GM12892 (cell line): ENCODE measurements at regions not wholly inside any gene's neighbourhood (a gene's known extent, or its start where the extent isn't known, plus 50 kb on each side); places are given as distances from the start of the nearest gene placed in this dataset.

Source experiments
- POLR2A ChIP-seq: IDR thresholded peaks from 2 replicates; pipeline ENCODE4 v1.6.1; 2011; ENCODE audit warnings: low read depth, low read length, control low read depth
- POLR2AphosphoS5 ChIP-seq: IDR thresholded peaks from 2 replicates; pipeline ENCODE4 v1.6.1; 2011; ENCODE audit warnings: low read depth, low read length, control low read depth
- TAF1 ChIP-seq: IDR thresholded peaks from 2 replicates; pipeline ENCODE4 v1.6.1; 2011; ENCODE audit warnings: low read depth, mild to moderate bottlenecking, control low read depth, low read length, borderline replicate concordance

GRCh38 chr7:85866540-85866939 is 679.7 kb upstream of the SEMA3D start:
- TF ChIP-seq POLR2A = no peak
- TF ChIP-seq POLR2AphosphoS5 = no peak
- TF ChIP-seq TAF1 = no peak
